DMS 273 (cell line): ENCODE measurements at regions not wholly inside any gene's neighbourhood (a gene's known extent, or its start where the extent isn't known, plus 50 kb on each side); places are given as distances from the start of the nearest gene placed in this dataset.
A peak's percentile ranks its signal among the peaks of the same experiment; 100 is the strongest.
"Not testable (repeated sequence)": the region's sequence is repeated elsewhere in the genome, so short reads cannot be mapped to it uniquely, and the experiment has no call there.

Experiments used
- DNase-seq: peaks from one replicate; lab custom pipeline; 2025; ENCODE audit not compliant: unreplicated experiment; lab: John Stamatoyannopoulos, UW

GRCh38 chr9:86585422-86586143 is 231.4 kb upstream of the TUT7 start:
- DNase-seq = no peak

GRCh38 chr9:86580688-86581087 is 226.5 kb upstream of the TUT7 start:
- no peak for DNase-seq

GRCh38 chr9:86578722-86579121 is 224.5 kb upstream of the TUT7 start:
- DNase-seq = no peak

GRCh38 chr9:86577420-86578333 is 223.5 kb upstream of the TUT7 start:
- no peak for DNase-seq

- DNase-seq = no peak
These were observed 221.8 kb upstream of the TUT7 start for GRCh38 chr9:86575825-86576525.

- no peak for DNase-seq
These were observed 220.9 kb upstream of the TUT7 start for GRCh38 chr9:86575137-86575536.

- no peak for DNase-seq
These were observed 219.7 kb upstream of the TUT7 start for GRCh38 chr9:86573886-86574285.

GRCh38 chr9:86572904-86573303 is 218.7 kb upstream of the TUT7 start:
- no peak for DNase-seq

GRCh38 chr9:86565603-86566002 is 211.4 kb upstream of the TUT7 start:
- not testable (repeated sequence) for DNase-seq

- no peak for DNase-seq
These were observed 209.7 kb upstream of the TUT7 start for GRCh38 chr9:86563936-86564335.

GRCh38 chr9:86563350-86563749 is 209.1 kb upstream of the TUT7 start:
- DNase-seq = no peak

GRCh38 chr9:86562691-86563090 is 208.5 kb upstream of the TUT7 start:
- no peak for DNase-seq

- peak; percentile 7 for DNase-seq
These were observed 203.7 kb upstream of the TUT7 start for GRCh38 chr9:86557918-86558317.

GRCh38 chr9:86557063-86557766 is 203.0 kb upstream of the TUT7 start:
- DNase-seq = no peak

- DNase-seq = no peak
These were observed 201.5 kb upstream of the TUT7 start for GRCh38 chr9:86555661-86556060.

GRCh38 chr9:86550401-86550800 is 196.2 kb upstream of the TUT7 start:
- DNase-seq = no peak

- no peak for DNase-seq
These were observed 195.7 kb upstream of the TUT7 start for GRCh38 chr9:86549920-86550319.

- DNase-seq = no peak
These were observed 195.2 kb upstream of the TUT7 start for GRCh38 chr9:86549401-86549811.

GRCh38 chr9:86548220-86548619 is 194.0 kb upstream of the TUT7 start:
- DNase-seq = no peak

- no peak for DNase-seq
These were observed 193.4 kb upstream of the TUT7 start for GRCh38 chr9:86547571-86547970.

GRCh38 chr9:86546712-86547111 is 192.5 kb upstream of the TUT7 start:
- DNase-seq = peak; percentile 58
